Type B pancreatic cell (in vitro differentiated cells): ENCODE measurements at regions not wholly inside any gene's neighbourhood (a gene's known extent, or its start where the extent isn't known, plus 50 kb on each side); places are given as distances from the start of the nearest gene placed in this dataset.

Experiments
- DNase-seq: peaks from one replicate; pipeline ENCODE4 v3.0.0; 2021; ENCODE audit warnings: mixed read lengths; ENCODE audit not compliant: unreplicated experiment; ENCODE audit errors: extremely low spot score
- H3K27ac Mint-ChIP-seq: 2 replicates; pipeline ENCODE4 v1.8.0; 2021; ENCODE audit warnings: mild to moderate bottlenecking, mixed read lengths
- H3K27me3 Mint-ChIP-seq: 2 replicates; pipeline ENCODE4 v1.8.0; 2021; ENCODE audit warnings: mixed read lengths
- H3K36me3 Mint-ChIP-seq: 2 replicates; pipeline ENCODE4 v1.8.0; 2021; ENCODE audit warnings: mixed read lengths
- H3K4me1 Mint-ChIP-seq: one replicate; pipeline ENCODE4 v1.8.0; 2021; ENCODE audit warnings: mixed read lengths; ENCODE audit not compliant: unreplicated experiment
- H3K4me3 Mint-ChIP-seq: 2 replicates; pipeline ENCODE4 v1.8.0; 2021; ENCODE audit warnings: mild to moderate bottlenecking, mixed read lengths
- H3K9me3 Mint-ChIP-seq: 2 replicates; pipeline ENCODE4 v1.8.0; 2021; ENCODE audit warnings: mixed read lengths
- CTCF ChIP-seq: fragments of 200-600 bp; sonication (generic); conservative IDR thresholded peaks from 2 replicates; pipeline ENCODE4 v1.5.0; 2021; ENCODE audit warnings: antibody characterized with exemption, mild to moderate bottlenecking

- no peak for DNase-seq
- H3K27ac Mint-ChIP-seq, result no peak overlapping the region
- H3K4me1 Mint-ChIP-seq, result peaks cover 6% of the 10 kb centered on the region
- TF ChIP-seq CTCF, result no peak
- H3K9me3 Mint-ChIP-seq, result no peaks in the 10 kb centered on the region
- no peak overlapping the region for H3K4me3 Mint-ChIP-seq
- H3K36me3 Mint-ChIP-seq, result no peaks in the 10 kb centered on the region
- peaks cover 8% of the 10 kb centered on the region for H3K27me3 Mint-ChIP-seq
Measured at GRCh38 chr6:167739721-167740475, 86.8 kb upstream of the AFDN start.

- no peak overlapping the region for H3K4me3 Mint-ChIP-seq
- no peak for TF ChIP-seq CTCF
- no peaks in the 10 kb centered on the region for H3K4me1 Mint-ChIP-seq
- H3K36me3 Mint-ChIP-seq, result no peaks in the 10 kb centered on the region
- H3K27ac Mint-ChIP-seq, result no peak overlapping the region
- DNase-seq, result no peak
- no peaks in the 10 kb centered on the region for H3K9me3 Mint-ChIP-seq
- H3K27me3 Mint-ChIP-seq, result peaks cover 2% of the 10 kb centered on the region
Measured at GRCh38 chr6:167742719-167743303, 83.9 kb upstream of the AFDN start.

GRCh38 chr6:167744681-167745669 lies 81.7 kb upstream of the AFDN start:
- no peak for DNase-seq
- Mint-ChIP-seq H3K4me1 (peaks cover 6% of the 10 kb centered on the region), H3K4me3 (no peak overlapping the region), H3K27ac (no peak overlapping the region), H3K36me3 (no peaks in the 10 kb centered on the region), H3K27me3 (no peaks in the 10 kb centered on the region), H3K9me3 (no peaks in the 10 kb centered on the region)
- TF ChIP-seq CTCF, result no peak

GRCh38 chr6:167745670-167746389 lies 80.9 kb upstream of the AFDN start:
- Mint-ChIP-seq H3K9me3 (no peaks in the 10 kb centered on the region), H3K4me3 (no peak overlapping the region), H3K4me1 (peaks cover 14% of the 10 kb centered on the region), H3K27me3 (no peaks in the 10 kb centered on the region), H3K36me3 (no peaks in the 10 kb centered on the region), H3K27ac (no peak overlapping the region)
- DNase-seq, result no peak
- no peak for TF ChIP-seq CTCF

- peaks cover 17% of the 10 kb centered on the region for H3K4me1 Mint-ChIP-seq
- peak; percentile 24 for DNase-seq
Measured at GRCh38 chr6:167746390-167746907, 80.3 kb upstream of the AFDN start.

More at GRCh38 chr6:167746390-167746907, 80.3 kb upstream of the AFDN start:
- Mint-ChIP-seq H3K27me3 (no peaks in the 10 kb centered on the region), H3K27ac (no peak overlapping the region), H3K4me3 (no peak overlapping the region), H3K9me3 (no peaks in the 10 kb centered on the region), H3K36me3 (no peaks in the 10 kb centered on the region)
- TF ChIP-seq CTCF, result no peak
